ENCODE measurements at regions not wholly inside any gene's neighbourhood (a gene's known extent, or its start where the extent isn't known, plus 50 kb on each side); places are given as distances from the start of the nearest gene placed in this dataset.

DNA sequence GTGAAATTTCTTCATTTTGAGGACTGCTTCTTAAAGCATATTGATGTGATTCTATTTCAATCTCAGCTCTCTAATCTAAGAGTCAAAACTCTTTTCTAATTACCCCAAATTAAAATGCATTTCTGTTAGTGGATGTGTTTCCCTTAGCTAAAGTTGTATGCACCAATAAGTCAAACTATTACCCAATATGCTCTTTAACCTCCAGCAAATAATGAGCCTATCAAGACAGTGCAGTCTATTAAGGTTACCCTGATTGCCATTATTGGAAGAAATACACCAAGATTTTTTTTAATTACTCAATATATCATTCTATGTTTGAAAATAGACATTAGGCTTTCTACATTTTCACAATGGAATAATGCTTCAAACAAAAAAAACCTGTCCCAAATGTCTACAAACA lies 310.0 kb downstream of the BTG1 start:
- Histone ChIP-seq H3K36me3 (replicated peaks; ENCODE audit: insufficient read depth, low read length) (no peaks in the 10 kb centered on the region), H3K9ac (ENCODE audit: low read length) (no peak overlapping the region), H3F3A (ENCODE audit: insufficient read depth, low read length) (no peaks in the 10 kb centered on the region), H3K27ac (ENCODE audit: low read length) (no peak overlapping the region), H3K27me3 (replicated peaks; ENCODE audit: insufficient read depth, low read length) (no peaks in the 10 kb centered on the region), H3K4me1 (ENCODE audit: low read length) (no peaks in the 10 kb centered on the region), H3K4me2 (ENCODE audit: low read depth, low read length) (no peak overlapping the region), H3K9me2 (replicated peaks; ENCODE audit: insufficient read depth, low read length) (no peaks in the 10 kb centered on the region), H3K9me3 (replicated peaks; ENCODE audit: insufficient read depth, low read length) (no peaks in the 10 kb centered on the region), H3K4me3 (ENCODE audit: low read length) (no peak overlapping the region), H2AFZ (ENCODE audit: low read length) (no peak overlapping the region), H3K79me2 (ENCODE audit: low read length) (no peaks in the 10 kb centered on the region), H4K20me1 (ENCODE audit: insufficient read depth, low read length) (no peaks in the 10 kb centered on the region)
- DNase-seq, result no peak
- TF ChIP-seq, protein P1, sequence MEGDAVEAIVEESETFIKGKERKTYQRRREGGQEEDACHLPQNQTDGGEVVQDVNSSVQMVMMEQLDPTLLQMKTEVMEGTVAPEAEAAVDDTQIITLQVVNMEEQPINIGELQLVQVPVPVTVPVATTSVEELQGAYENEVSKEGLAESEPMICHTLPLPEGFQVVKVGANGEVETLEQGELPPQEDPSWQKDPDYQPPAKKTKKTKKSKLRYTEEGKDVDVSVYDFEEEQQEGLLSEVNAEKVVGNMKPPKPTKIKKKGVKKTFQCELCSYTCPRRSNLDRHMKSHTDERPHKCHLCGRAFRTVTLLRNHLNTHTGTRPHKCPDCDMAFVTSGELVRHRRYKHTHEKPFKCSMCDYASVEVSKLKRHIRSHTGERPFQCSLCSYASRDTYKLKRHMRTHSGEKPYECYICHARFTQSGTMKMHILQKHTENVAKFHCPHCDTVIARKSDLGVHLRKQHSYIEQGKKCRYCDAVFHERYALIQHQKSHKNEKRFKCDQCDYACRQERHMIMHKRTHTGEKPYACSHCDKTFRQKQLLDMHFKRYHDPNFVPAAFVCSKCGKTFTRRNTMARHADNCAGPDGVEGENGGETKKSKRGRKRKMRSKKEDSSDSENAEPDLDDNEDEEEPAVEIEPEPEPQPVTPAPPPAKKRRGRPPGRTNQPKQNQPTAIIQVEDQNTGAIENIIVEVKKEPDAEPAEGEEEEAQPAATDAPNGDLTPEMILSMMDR (IDR thresholded peaks at IDR 0.05; ENCODE audit: low read length), result no peak
- TF ChIP-seq EZH2phosphoT487 (IDR thresholded peaks at IDR 0.05; ENCODE audit: low read length) (no peak), EZH2 (optimal IDR thresholded peaks at IDR 0.05; ENCODE audit: low read depth, low read length) (no peak)

DNA sequence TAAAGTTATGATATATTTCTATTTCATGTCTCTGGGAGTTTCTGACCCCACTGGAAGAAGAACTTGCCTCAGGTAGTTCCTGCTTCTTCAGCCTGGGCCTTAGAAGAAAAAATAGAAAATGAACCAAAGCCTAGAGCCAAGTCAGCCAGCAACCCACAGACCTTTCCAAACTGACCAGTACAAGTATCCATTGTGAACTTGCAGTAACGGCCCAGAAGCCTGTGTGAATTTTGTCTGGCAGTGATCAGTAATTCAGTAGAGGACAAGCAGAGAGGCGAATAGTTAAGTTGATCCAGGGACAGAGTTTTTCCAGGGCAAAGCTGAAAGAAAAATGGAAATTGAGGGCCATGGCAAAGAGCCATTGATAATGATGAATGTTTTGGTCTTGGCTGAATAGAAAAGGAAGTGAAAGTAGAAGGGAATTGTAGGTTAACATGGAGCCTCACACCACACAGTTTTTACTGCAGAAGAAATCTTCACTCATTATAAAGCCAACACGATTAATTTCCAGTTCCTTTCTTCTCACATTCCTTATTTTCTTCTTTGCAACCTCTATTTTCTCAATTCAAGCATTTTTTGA lies 311.8 kb downstream of the BTG1 start:
- no peak overlapping the region for H3K27ac ChIP-seq (ENCODE audit: low read length)
- no peaks in the 10 kb centered on the region for H3K9me2 ChIP-seq (replicated peaks; ENCODE audit: insufficient read depth, low read length)
- no peaks in the 10 kb centered on the region for H3K4me1 ChIP-seq (ENCODE audit: low read length)
- no peak overlapping the region for H3K9ac ChIP-seq (ENCODE audit: low read length)
- TF ChIP-seq EZH2phosphoT487 (IDR thresholded peaks at IDR 0.05; ENCODE audit: low read length), result no peak
- TF ChIP-seq EZH2 (optimal IDR thresholded peaks at IDR 0.05; ENCODE audit: low read depth, low read length), result no peak
- TF ChIP-seq, protein P1 (IDR thresholded peaks at IDR 0.05; ENCODE audit: low read length), result no peak
- H3K4me2 ChIP-seq (ENCODE audit: low read depth, low read length), result no peak overlapping the region
- H3F3A ChIP-seq (ENCODE audit: insufficient read depth, low read length), result no peaks in the 10 kb centered on the region
- no peaks in the 10 kb centered on the region for H3K36me3 ChIP-seq (replicated peaks; ENCODE audit: insufficient read depth, low read length)
- no peak overlapping the region for H3K4me3 ChIP-seq (ENCODE audit: low read length)
- DNase-seq, result no peak
- no peaks in the 10 kb centered on the region for H3K79me2 ChIP-seq (ENCODE audit: low read length)
- H2AFZ ChIP-seq (ENCODE audit: low read length), result no peak overlapping the region
- no peaks in the 10 kb centered on the region for H3K27me3 ChIP-seq (replicated peaks; ENCODE audit: insufficient read depth, low read length)
- H3K9me3 ChIP-seq (replicated peaks; ENCODE audit: insufficient read depth, low read length), result no peaks in the 10 kb centered on the region
- no peaks in the 10 kb centered on the region for H4K20me1 ChIP-seq (ENCODE audit: insufficient read depth, low read length)

DNA sequence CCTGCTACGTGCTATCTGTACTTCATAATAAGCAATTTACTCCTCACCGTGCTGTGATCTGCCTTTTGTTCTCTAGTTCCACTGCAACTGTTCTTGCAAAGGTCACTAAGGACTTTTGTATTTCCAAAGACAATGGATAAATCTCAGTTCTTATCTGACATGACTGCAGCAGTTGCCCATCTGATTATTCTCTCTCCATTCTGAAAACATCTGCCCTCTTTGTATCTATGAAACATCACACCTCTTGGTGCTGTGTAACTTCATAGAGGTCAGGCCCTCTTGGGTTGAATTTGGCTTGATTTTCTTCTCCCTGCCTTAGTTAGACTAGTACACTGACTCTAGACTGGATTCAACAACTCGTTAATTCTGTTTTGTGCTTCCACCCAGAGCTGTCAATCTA lies 319.6 kb downstream of the BTG1 start:
- H3K4me1 ChIP-seq (ENCODE audit: low read length), result no peaks in the 10 kb centered on the region

DNA sequence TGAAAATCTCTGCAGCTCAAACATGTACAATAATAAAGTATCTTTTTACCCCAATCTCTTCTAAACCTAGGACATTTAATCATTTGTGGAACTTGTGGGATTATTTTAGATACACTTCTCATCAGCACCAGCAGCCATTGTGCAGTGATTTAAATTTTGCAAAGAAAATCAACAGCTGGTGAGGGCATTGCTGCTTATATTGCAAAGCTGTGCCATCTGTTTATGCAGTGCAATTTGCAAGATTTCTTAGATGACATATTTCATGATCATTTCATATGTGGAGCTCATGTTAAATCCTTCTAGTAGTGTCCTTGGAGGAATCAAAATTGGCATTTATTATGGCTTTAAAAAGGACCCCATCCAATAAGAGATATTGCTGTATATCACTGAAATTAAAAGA lies 320.7 kb downstream of the BTG1 start:
- H3K27ac ChIP-seq (ENCODE audit: low read length), result no peak overlapping the region
- no peak overlapping the region for H3K4me3 ChIP-seq (ENCODE audit: low read length)
- no peak overlapping the region for H3K9ac ChIP-seq (ENCODE audit: low read length)
- H3K36me3 ChIP-seq (replicated peaks; ENCODE audit: insufficient read depth, low read length), result no peaks in the 10 kb centered on the region
- H2AFZ ChIP-seq (ENCODE audit: low read length), result no peak overlapping the region
- H3K9me2 ChIP-seq (replicated peaks; ENCODE audit: insufficient read depth, low read length), result no peaks in the 10 kb centered on the region
- H3K4me2 ChIP-seq (ENCODE audit: low read depth, low read length), result no peak overlapping the region
- H3K9me3 ChIP-seq (replicated peaks; ENCODE audit: insufficient read depth, low read length), result no peaks in the 10 kb centered on the region
- TF ChIP-seq, protein P1 (IDR thresholded peaks at IDR 0.05; ENCODE audit: low read length), result no peak
- no peak for TF ChIP-seq EZH2phosphoT487 (IDR thresholded peaks at IDR 0.05; ENCODE audit: low read length)
- no peak for TF ChIP-seq EZH2 (optimal IDR thresholded peaks at IDR 0.05; ENCODE audit: low read depth, low read length)
- no peaks in the 10 kb centered on the region for H3K4me1 ChIP-seq (ENCODE audit: low read length)
- no peaks in the 10 kb centered on the region for H3F3A ChIP-seq (ENCODE audit: insufficient read depth, low read length)
- H3K27me3 ChIP-seq (replicated peaks; ENCODE audit: insufficient read depth, low read length), result no peaks in the 10 kb centered on the region
- no peaks in the 10 kb centered on the region for H4K20me1 ChIP-seq (ENCODE audit: insufficient read depth, low read length)
- DNase-seq, result no peak
- no peaks in the 10 kb centered on the region for H3K79me2 ChIP-seq (ENCODE audit: low read length)

More for the DNA sequence above, 319.6 kb downstream of the BTG1 start:
- Histone ChIP-seq H3K27me3 (replicated peaks; ENCODE audit: insufficient read depth, low read length) (no peaks in the 10 kb centered on the region), H3K27ac (ENCODE audit: low read length) (no peak overlapping the region), H4K20me1 (ENCODE audit: insufficient read depth, low read length) (no peaks in the 10 kb centered on the region), H3K9ac (ENCODE audit: low read length) (no peak overlapping the region), H3K9me2 (replicated peaks; ENCODE audit: insufficient read depth, low read length) (no peaks in the 10 kb centered on the region), H3K9me3 (replicated peaks; ENCODE audit: insufficient read depth, low read length) (no peaks in the 10 kb centered on the region), H3K79me2 (ENCODE audit: low read length) (no peaks in the 10 kb centered on the region), H3K4me2 (ENCODE audit: low read depth, low read length) (no peak overlapping the region), H2AFZ (ENCODE audit: low read length) (no peak overlapping the region), H3K36me3 (replicated peaks; ENCODE audit: insufficient read depth, low read length) (no peaks in the 10 kb centered on the region), H3K4me3 (ENCODE audit: low read length) (no peak overlapping the region), H3F3A (ENCODE audit: insufficient read depth, low read length) (no peaks in the 10 kb centered on the region)
- TF ChIP-seq EZH2 (optimal IDR thresholded peaks at IDR 0.05; ENCODE audit: low read depth, low read length) (no peak), EZH2phosphoT487 (IDR thresholded peaks at IDR 0.05; ENCODE audit: low read length) (no peak)
- DNase-seq, result no peak
